ENCODE measurements at regions not wholly inside any gene's neighbourhood (a gene's known extent, or its start where the extent isn't known, plus 50 kb on each side); places are given as distances from the start of the nearest gene placed in this dataset.

DNA sequence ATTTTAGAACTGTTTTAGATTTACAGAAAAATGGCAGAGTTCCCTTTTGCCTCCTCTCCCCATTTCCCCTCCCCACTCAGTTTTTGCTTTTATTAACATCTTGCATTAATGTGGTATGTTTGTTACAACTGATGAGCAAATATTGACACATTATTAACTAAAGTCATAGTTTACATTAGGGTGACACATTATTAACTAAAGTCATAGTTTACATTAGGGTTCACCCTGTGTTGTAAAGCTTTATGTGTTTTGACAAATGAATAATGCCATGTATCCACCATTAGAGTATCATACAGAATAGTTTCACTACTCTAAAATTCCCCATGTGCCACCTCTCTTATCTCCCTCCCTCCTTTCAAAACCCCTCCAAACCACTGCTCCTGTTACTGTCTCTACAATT lies 262.5 kb downstream of the NPR3 start:
- Histone ChIP-seq H3K9me3 (no peaks in the 10 kb centered on the region), H3K27me3 (no peaks in the 10 kb centered on the region), H3K4me3 (no peak overlapping the region), H3K27ac (no peak overlapping the region), H3K36me3 (no peaks in the 10 kb centered on the region), H3K4me1 (no peaks in the 10 kb centered on the region)
- no peak for DNase-seq
- intact Hi-C loops (cut with DNase I; ENCODE audit: low total_unique reads) (no loop called here), in situ Hi-C loops (cut with MboI; ENCODE audit: low sequenced_read_pairs in 4 of 4) (no loop called here)
- no peak for TF ChIP-seq POLR2A (IDR thresholded peaks at IDR 0.05)
- TF ChIP-seq, protein P1, sequence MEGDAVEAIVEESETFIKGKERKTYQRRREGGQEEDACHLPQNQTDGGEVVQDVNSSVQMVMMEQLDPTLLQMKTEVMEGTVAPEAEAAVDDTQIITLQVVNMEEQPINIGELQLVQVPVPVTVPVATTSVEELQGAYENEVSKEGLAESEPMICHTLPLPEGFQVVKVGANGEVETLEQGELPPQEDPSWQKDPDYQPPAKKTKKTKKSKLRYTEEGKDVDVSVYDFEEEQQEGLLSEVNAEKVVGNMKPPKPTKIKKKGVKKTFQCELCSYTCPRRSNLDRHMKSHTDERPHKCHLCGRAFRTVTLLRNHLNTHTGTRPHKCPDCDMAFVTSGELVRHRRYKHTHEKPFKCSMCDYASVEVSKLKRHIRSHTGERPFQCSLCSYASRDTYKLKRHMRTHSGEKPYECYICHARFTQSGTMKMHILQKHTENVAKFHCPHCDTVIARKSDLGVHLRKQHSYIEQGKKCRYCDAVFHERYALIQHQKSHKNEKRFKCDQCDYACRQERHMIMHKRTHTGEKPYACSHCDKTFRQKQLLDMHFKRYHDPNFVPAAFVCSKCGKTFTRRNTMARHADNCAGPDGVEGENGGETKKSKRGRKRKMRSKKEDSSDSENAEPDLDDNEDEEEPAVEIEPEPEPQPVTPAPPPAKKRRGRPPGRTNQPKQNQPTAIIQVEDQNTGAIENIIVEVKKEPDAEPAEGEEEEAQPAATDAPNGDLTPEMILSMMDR (IDR thresholded peaks at IDR 0.05 in 4 of 5, conservative IDR thresholded peaks at IDR 0.05 in 1 of 5), result no peak
- ATAC-seq, result no peak

DNA sequence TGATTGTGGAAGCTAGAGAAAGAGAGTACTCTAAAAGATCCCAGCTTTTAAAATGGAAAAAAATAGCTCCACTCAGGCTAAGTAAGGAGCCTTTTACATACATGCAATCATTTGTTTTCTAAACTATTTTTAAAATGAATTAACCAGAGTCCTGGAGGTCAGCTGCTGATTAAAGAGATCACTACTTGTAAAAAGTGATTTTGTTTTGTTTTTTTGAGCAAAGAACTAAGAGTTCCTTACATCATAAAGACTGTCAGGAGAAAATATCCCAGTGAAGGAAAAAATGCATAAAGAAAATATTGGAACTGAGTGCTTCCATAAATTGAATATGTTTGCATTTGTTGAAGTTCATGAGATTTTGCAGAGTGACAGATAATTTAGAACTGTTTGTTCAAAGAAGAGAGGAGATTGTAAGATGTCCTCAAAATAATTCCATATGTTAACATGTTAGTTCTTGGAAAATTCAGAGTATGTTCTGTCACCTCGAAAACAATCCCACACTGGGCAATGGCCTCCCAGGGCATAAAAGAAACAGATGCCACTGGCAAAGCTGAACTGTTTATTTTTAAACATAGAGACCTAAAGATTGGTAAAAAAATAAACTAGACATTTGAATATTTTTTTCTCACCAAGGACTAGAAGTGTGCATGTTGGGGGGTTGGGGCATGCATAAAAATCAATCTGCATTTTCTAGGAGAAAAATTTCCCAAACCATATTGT lies 264.7 kb downstream of the NPR3 start:
- Histone ChIP-seq H3K36me3 (no peaks in the 10 kb centered on the region), H3K27me3 (no peaks in the 10 kb centered on the region), H3K4me3 (no peak overlapping the region), H3K9me3 (no peaks in the 10 kb centered on the region), H3K27ac (no peak overlapping the region), H3K4me1 (no peaks in the 10 kb centered on the region)
- DNase-seq, result no peak
- in situ Hi-C loops (cut with MboI; ENCODE audit: low sequenced_read_pairs in 4 of 4) (no loop called here), intact Hi-C loops (cut with DNase I; ENCODE audit: low total_unique reads) (no loop called here)
- no peak for ATAC-seq
- TF ChIP-seq, protein P1 (IDR thresholded peaks at IDR 0.05 in 4 of 5, conservative IDR thresholded peaks at IDR 0.05 in 1 of 5), result no peak
- TF ChIP-seq POLR2A (IDR thresholded peaks at IDR 0.05), result no peak

DNA sequence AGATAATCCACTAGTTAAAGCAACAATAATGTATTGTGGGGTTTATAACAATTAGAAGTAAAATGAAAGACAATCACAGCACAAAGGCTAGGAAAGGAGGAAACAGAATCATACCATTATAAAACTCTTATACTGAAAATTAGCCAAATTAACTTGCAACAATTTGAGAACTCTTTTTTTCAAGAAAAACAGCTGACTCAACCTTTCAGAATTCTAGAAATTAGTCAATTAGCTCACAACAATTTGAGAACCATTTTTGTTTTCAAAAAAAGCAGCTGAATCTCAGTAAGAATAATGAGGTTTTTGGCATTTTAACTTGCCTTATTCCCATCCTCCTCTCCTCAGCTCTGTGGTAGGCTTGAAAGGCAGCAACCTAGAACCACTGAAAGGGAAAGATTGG lies 269.9 kb downstream of the NPR3 start:
- in situ Hi-C loops (cut with MboI; ENCODE audit: low sequenced_read_pairs in 4 of 4), result no loop called here

DNA sequence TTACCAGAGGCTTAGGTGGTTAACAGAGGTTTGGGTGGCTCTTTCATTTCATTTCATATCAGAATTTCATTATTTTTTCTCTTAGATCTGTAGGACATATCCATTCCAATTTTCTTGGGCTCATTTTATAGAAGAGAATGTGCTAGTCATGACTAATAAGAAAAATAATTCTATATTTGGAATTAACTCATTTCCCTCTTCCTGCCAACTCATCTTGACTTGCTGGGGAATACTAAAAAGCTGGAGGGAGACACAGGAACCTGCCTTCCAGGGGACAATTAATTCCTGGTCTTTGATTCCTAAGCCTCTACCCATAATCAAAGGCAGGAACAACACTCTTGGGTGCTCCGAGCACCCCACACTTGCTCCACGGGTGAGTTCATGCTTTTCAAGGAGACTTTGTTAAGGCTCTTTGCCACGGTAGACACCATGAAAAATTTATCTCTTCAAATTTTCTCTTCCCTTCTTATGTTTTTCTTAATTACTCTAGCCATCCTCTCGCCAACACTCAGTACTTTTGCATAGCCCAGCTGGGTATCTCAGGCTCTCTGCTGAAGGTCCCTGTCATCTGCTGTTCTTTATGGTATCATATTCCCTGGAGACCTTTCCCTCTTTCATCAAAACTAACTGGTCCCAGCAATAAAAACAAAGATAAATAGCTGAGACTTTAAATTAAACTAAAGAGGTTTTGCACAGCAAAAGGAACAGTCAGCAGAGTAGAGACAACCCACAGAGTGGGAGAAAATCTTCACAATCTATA lies 273.9 kb downstream of the NPR3 start:
- DNase-seq (no peak), ATAC-seq (no peak)
- Histone ChIP-seq H3K36me3 (no peaks in the 10 kb centered on the region), H3K9me3 (no peaks in the 10 kb centered on the region), H3K27me3 (no peaks in the 10 kb centered on the region), H3K4me3 (no peak overlapping the region), H3K27ac (no peak overlapping the region), H3K4me1 (no peaks in the 10 kb centered on the region)
- intact Hi-C loops (cut with DNase I; ENCODE audit: low total_unique reads) (no loop called here), in situ Hi-C loops (cut with MboI; ENCODE audit: low sequenced_read_pairs in 4 of 4) (no loop called here)
- TF ChIP-seq POLR2A (IDR thresholded peaks at IDR 0.05), result no peak
- TF ChIP-seq, protein P1 (IDR thresholded peaks at IDR 0.05 in 4 of 5, conservative IDR thresholded peaks at IDR 0.05 in 1 of 5), result no peak

More for the DNA sequence above, 269.9 kb downstream of the NPR3 start:
- no peak overlapping the region for H3K4me3 ChIP-seq
- H3K27me3 ChIP-seq, result no peaks in the 10 kb centered on the region
- no peak for DNase-seq
- H3K36me3 ChIP-seq, result no peaks in the 10 kb centered on the region
- no peak for ATAC-seq
- H3K9me3 ChIP-seq, result no peaks in the 10 kb centered on the region
- TF ChIP-seq, protein P1 (IDR thresholded peaks at IDR 0.05 in 4 of 5, conservative IDR thresholded peaks at IDR 0.05 in 1 of 5), result no peak
- TF ChIP-seq POLR2A (IDR thresholded peaks at IDR 0.05), result no peak
- no peaks in the 10 kb centered on the region for H3K4me1 ChIP-seq
- intact Hi-C loops (cut with DNase I; ENCODE audit: low total_unique reads), result no loop called here
- H3K27ac ChIP-seq, result no peak overlapping the region
